Astrocyte (in vitro differentiated cells and primary cell): ENCODE measurements at regions not wholly inside any gene's neighbourhood (a gene's known extent, or its start where the extent isn't known, plus 50 kb on each side); places are given as distances from the start of the nearest gene placed in this dataset.

Experiments
- DNase-seq: peaks from one replicate; pipeline ENCODE4 v3.0.0-alpha.2; 2010; ENCODE audit warnings: low read depth
- FAIRE-seq: peaks from 2 replicates; lab custom pipeline; 2011; peaks lifted over from hg19 to GRCh38; lab: Jason Lieb, UNC
- H2AFZ ChIP-seq: 2 replicates; pipeline ENCODE4 v1.6.0; 2012; ENCODE audit warnings: low read depth, low read length, inconsistent platforms
- H3K27ac ChIP-seq: 2 replicates; pipeline ENCODE4 v1.5.1; 2011; ENCODE audit warnings: low read depth, low read length, inconsistent platforms
- H3K27me3 ChIP-seq: 2 replicates; pipeline ENCODE4 v1.6.0; 2011; ENCODE audit warnings: low read length, inconsistent platforms; ENCODE audit not compliant: insufficient read depth
- H3K36me3 ChIP-seq: 2 replicates; pipeline ENCODE4 v1.5.1; 2011; ENCODE audit warnings: low read length, inconsistent platforms; ENCODE audit not compliant: insufficient read depth
- H3K4me1 ChIP-seq: 2 replicates; pipeline ENCODE4 v1.5.1; 2011; ENCODE audit warnings: low read length, inconsistent platforms; ENCODE audit not compliant: insufficient read depth
- H3K4me2 ChIP-seq: 2 replicates; pipeline ENCODE4 v1.6.0; 2012; ENCODE audit warnings: low read length, inconsistent platforms
- H3K4me3 ChIP-seq: 2 replicates; pipeline ENCODE4 v1.5.1; 2011; ENCODE audit warnings: low read depth, mild to moderate bottlenecking, low read length, inconsistent platforms; ENCODE audit not compliant: insufficient read depth
- H3K79me2 ChIP-seq: 2 replicates; pipeline ENCODE4 v1.6.0; 2012; ENCODE audit warnings: mild to moderate bottlenecking, low read length, inconsistent platforms; ENCODE audit not compliant: insufficient read depth
- H3K9ac ChIP-seq: 2 replicates; pipeline ENCODE4 v1.6.0; 2012; ENCODE audit warnings: mild to moderate bottlenecking, low read length, inconsistent platforms
- H3K9me3 ChIP-seq: 2 replicates; pipeline ENCODE4 v1.5.1; 2012; ENCODE audit warnings: low read depth, mild to moderate bottlenecking, low read length, inconsistent platforms; ENCODE audit not compliant: insufficient read depth
- H4K20me1 ChIP-seq: 2 replicates; pipeline ENCODE4 v1.6.0; 2012; ENCODE audit warnings: low read length, inconsistent platforms; ENCODE audit not compliant: insufficient read depth
- H3K27ac Mint-ChIP-seq: one replicate; pipeline ENCODE4 v1.8.0; 2021; ENCODE audit warnings: mild to moderate bottlenecking, mixed read lengths; ENCODE audit not compliant: unreplicated experiment
- H3K27me3 Mint-ChIP-seq: one replicate; pipeline ENCODE4 v1.8.0; 2021; ENCODE audit warnings: low read depth, mixed read lengths; ENCODE audit not compliant: unreplicated experiment
- H3K36me3 Mint-ChIP-seq: one replicate; pipeline ENCODE4 v1.8.0; 2021; ENCODE audit warnings: low read depth, mixed read lengths; ENCODE audit not compliant: unreplicated experiment
- H3K4me1 Mint-ChIP-seq: one replicate; pipeline ENCODE4 v1.8.0; 2021; ENCODE audit warnings: low read depth, mixed read lengths; ENCODE audit not compliant: unreplicated experiment
- H3K4me3 Mint-ChIP-seq: one replicate; pipeline ENCODE4 v1.8.0; 2021; ENCODE audit warnings: mild to moderate bottlenecking, moderate library complexity, mixed read lengths; ENCODE audit not compliant: unreplicated experiment
- H3K9me3 Mint-ChIP-seq: one replicate; pipeline ENCODE4 v1.8.0; 2021; ENCODE audit warnings: mild to moderate bottlenecking, mixed read lengths; ENCODE audit not compliant: unreplicated experiment
- CTCF ChIP-seq: IDR thresholded peaks from 2 replicates; pipeline ENCODE4 v1.5.1; 2011; ENCODE audit warnings: low read depth, mild to moderate bottlenecking, inconsistent platforms, low read length, moderate library complexity; ENCODE audit not compliant: insufficient read depth
- EZH2 ChIP-seq: IDR thresholded peaks from 2 replicates; pipeline ENCODE4 v1.6.1; 2012; ENCODE audit warnings: mild to moderate bottlenecking, low read length, inconsistent platforms; ENCODE audit not compliant: insufficient read depth

GRCh38 chr3:16809482-16809881, 75.3 kb upstream of the PLCL2 start:
- H3K9ac ChIP-seq = no peak overlapping the region
- no peaks in the 10 kb centered on the region for H3K4me1 ChIP-seq
- Mint-ChIP-seq H3K4me1 (no peaks in the 10 kb centered on the region), H3K27me3 (peaks cover 4% of the 10 kb centered on the region), H3K36me3 (no peaks in the 10 kb centered on the region), H3K9me3 (no peaks in the 10 kb centered on the region), H3K4me3 (no peak overlapping the region), H3K27ac (no peak overlapping the region)
- H3K27ac ChIP-seq = no peak overlapping the region
- TF ChIP-seq CTCF (no peak), EZH2 (no peak)
- H3K36me3 ChIP-seq = no peaks in the 10 kb centered on the region
- no peaks in the 10 kb centered on the region for H3K9me3 ChIP-seq
- no peaks in the 10 kb centered on the region for H4K20me1 ChIP-seq
- H3K4me2 ChIP-seq = no peak overlapping the region
- H3K79me2 ChIP-seq = no peaks in the 10 kb centered on the region
- H3K27me3 ChIP-seq = no peaks in the 10 kb centered on the region
- no peak overlapping the region for H2AFZ ChIP-seq
- DNase-seq = no peak
- no peak for FAIRE-seq
- H3K4me3 ChIP-seq = no peak overlapping the region

GRCh38 chr3:16809993-16810392, 74.8 kb upstream of the PLCL2 start:
- H3K9me3 ChIP-seq = no peaks in the 10 kb centered on the region
- H2AFZ ChIP-seq = no peak overlapping the region
- Mint-ChIP-seq H3K27me3 (peaks cover 4% of the 10 kb centered on the region), H3K36me3 (no peaks in the 10 kb centered on the region), H3K4me1 (no peaks in the 10 kb centered on the region), H3K9me3 (no peaks in the 10 kb centered on the region), H3K27ac (no peak overlapping the region), H3K4me3 (no peak overlapping the region)
- DNase-seq = no peak
- FAIRE-seq = no peak
- H3K27ac ChIP-seq = no peak overlapping the region
- no peaks in the 10 kb centered on the region for H3K36me3 ChIP-seq
- no peaks in the 10 kb centered on the region for H3K4me1 ChIP-seq
- H3K4me2 ChIP-seq = no peak overlapping the region
- H3K9ac ChIP-seq = no peak overlapping the region
- H3K4me3 ChIP-seq = no peak overlapping the region
- no peaks in the 10 kb centered on the region for H3K79me2 ChIP-seq
- no peak for TF ChIP-seq EZH2
- TF ChIP-seq CTCF = no peak
- H4K20me1 ChIP-seq = no peaks in the 10 kb centered on the region
- H3K27me3 ChIP-seq = no peaks in the 10 kb centered on the region

GRCh38 chr3:16810593-16811367, 74.0 kb upstream of the PLCL2 start:
- H3K4me2 ChIP-seq = no peak overlapping the region
- H3K36me3 ChIP-seq = no peaks in the 10 kb centered on the region
- no peaks in the 10 kb centered on the region for H3K79me2 ChIP-seq
- TF ChIP-seq CTCF = no peak
- no peak for TF ChIP-seq EZH2
- Mint-ChIP-seq H3K4me3 (no peak overlapping the region), H3K4me1 (no peaks in the 10 kb centered on the region), H3K27ac (no peak overlapping the region), H3K36me3 (no peaks in the 10 kb centered on the region), H3K27me3 (peaks cover 4% of the 10 kb centered on the region), H3K9me3 (no peaks in the 10 kb centered on the region)
- no peak overlapping the region for H2AFZ ChIP-seq
- H3K27me3 ChIP-seq = no peaks in the 10 kb centered on the region
- no peak overlapping the region for H3K4me3 ChIP-seq
- H3K9me3 ChIP-seq = no peaks in the 10 kb centered on the region
- H3K27ac ChIP-seq = no peak overlapping the region
- DNase-seq (no peak), FAIRE-seq (no peak)
- no peaks in the 10 kb centered on the region for H3K4me1 ChIP-seq
- H4K20me1 ChIP-seq = no peaks in the 10 kb centered on the region
- no peak overlapping the region for H3K9ac ChIP-seq
